ENCODE measurements at regions not wholly inside any gene's neighbourhood (a gene's known extent, or its start where the extent isn't known, plus 50 kb on each side); places are given as distances from the start of the nearest gene placed in this dataset.

DNA sequence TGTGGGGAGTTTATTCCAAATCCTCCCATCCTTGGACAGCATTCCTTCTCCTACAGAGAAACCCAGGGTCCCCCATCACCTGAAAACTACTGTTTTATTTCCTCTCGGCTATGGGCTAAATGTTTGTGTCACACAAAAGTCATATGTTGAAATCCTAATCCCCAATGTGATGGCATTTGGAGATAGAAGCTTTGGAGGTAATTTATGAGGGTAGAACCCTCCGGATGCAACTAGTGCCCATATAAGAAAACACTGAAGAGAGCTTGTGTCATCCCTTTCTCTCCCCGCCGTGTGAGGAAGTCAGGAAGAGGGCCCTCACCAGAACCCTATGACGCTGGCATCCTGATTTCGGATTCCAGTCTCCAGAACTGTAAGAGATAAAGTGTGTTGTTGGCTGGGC, 127.8 kb upstream of the NOCT start:
- H4K20me1 ChIP-seq (ENCODE audit: insufficient read depth, low read length), result no peaks in the 10 kb centered on the region
- no peak overlapping the region for H2AFZ ChIP-seq (ENCODE audit: insufficient read depth, low read depth, low read length, poor library complexity, severe bottlenecking)
- no peak overlapping the region for H3K27ac Mint-ChIP-seq
- no peaks in the 10 kb centered on the region for H3K4me1 ChIP-seq (ENCODE audit: control insufficient read depth in 1 of 2, insufficient read depth in 2 of 2, low read length in 2 of 2)
- H3K36me3 Mint-ChIP-seq, result peaks cover 0 to 2% of the 10 kb centered on the region in 2 donors
- no peaks in the 10 kb centered on the region for H3K27me3 ChIP-seq (ENCODE audit: control insufficient read depth in 2 of 2, insufficient read depth in 2 of 2, low read length in 2 of 2)
- H3K4me2 ChIP-seq (replicated peaks; ENCODE audit: extremely low read depth, low read length, poor library complexity, severe bottlenecking), result no peak overlapping the region
- H3K9me3 Mint-ChIP-seq, result peaks cover 0 to 13% (median 0%) of the 10 kb centered on the region in 7 donors
- H3K9ac ChIP-seq (ENCODE audit: insufficient read depth, low read length, poor library complexity, severe bottlenecking), result no peak overlapping the region
- TF ChIP-seq, protein P1, sequence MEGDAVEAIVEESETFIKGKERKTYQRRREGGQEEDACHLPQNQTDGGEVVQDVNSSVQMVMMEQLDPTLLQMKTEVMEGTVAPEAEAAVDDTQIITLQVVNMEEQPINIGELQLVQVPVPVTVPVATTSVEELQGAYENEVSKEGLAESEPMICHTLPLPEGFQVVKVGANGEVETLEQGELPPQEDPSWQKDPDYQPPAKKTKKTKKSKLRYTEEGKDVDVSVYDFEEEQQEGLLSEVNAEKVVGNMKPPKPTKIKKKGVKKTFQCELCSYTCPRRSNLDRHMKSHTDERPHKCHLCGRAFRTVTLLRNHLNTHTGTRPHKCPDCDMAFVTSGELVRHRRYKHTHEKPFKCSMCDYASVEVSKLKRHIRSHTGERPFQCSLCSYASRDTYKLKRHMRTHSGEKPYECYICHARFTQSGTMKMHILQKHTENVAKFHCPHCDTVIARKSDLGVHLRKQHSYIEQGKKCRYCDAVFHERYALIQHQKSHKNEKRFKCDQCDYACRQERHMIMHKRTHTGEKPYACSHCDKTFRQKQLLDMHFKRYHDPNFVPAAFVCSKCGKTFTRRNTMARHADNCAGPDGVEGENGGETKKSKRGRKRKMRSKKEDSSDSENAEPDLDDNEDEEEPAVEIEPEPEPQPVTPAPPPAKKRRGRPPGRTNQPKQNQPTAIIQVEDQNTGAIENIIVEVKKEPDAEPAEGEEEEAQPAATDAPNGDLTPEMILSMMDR (IDR thresholded peaks at IDR 0.05), result no peak
- no peak for DNase-seq
- H3K4me3 ChIP-seq (replicated peaks in 1 of 3; ENCODE audit: low read depth in 2 of 3, low read length in 3 of 3), result no peak overlapping the region
- no peak overlapping the region for H3K4me3 Mint-ChIP-seq
- H3K4me1 Mint-ChIP-seq, result peaks cover 2% of the 10 kb centered on the region
- H3K36me3 ChIP-seq (replicated peaks in 1 of 2; ENCODE audit: control insufficient read depth in 1 of 2, insufficient read depth in 2 of 2, low read length in 2 of 2), result no peaks in the 10 kb centered on the region
- no peak overlapping the region for H3K27ac ChIP-seq (ENCODE audit: low read depth in 1 of 2, low read length in 2 of 2)
- peaks cover 1 to 5% (median 2%) of the 10 kb centered on the region in 3 donors for H3K27me3 Mint-ChIP-seq (ENCODE audit: low read depth in 3 of 3)
- WGBS (ENCODE audit: insufficient coverage), result 100% methylated on average over 2 of the region's 6 CpGs
- H3K79me2 ChIP-seq (ENCODE audit: insufficient read depth, low read length), result no peaks in the 10 kb centered on the region
- intact Hi-C loops (cut with micrococcal nuclease), result no loop called here
- H3K9me3 ChIP-seq (replicated peaks in 1 of 2; ENCODE audit: control insufficient read depth in 1 of 2, insufficient read depth in 1 of 2, low read length in 2 of 2), result peaks cover 0 to 2% of the 10 kb centered on the region in 2 donors

DNA sequence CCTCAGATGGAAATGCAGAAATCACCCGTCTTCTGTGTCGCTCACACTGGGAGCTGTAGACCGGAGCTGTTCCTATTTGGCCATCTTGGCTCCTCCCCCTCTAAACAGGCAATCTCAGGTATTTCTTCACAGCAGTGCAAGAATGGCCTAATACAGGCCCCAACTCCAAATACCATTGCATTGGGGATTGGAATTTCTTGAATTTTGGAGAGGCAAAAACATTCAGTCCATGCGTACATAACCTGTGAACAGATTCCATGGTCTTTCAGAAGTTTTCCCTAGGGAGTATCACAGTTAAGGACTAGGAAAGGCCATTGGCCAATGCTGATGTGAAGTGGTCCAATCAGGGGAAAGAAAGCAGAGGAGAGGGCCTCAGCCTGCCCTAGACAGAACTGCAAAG, 128.2 kb upstream of the NOCT start:
- WGBS (ENCODE audit: insufficient coverage), result 100% methylated on average over 2 of the region's 4 CpGs
- Mint-ChIP-seq H3K4me3 (no peak overlapping the region), H3K9me3 (peaks cover 0 to 13% (median 0%) of the 10 kb centered on the region in 7 donors), H3K27me3 (ENCODE audit: low read depth in 3 of 3) (peaks cover 1 to 5% (median 2%) of the 10 kb centered on the region in 3 donors), H3K36me3 (peaks cover 0 to 2% of the 10 kb centered on the region in 2 donors), H3K4me1 (no peaks in the 10 kb centered on the region), H3K27ac (no peak overlapping the region)
- Histone ChIP-seq H3K9ac (ENCODE audit: insufficient read depth, low read length, poor library complexity, severe bottlenecking) (no peak overlapping the region), H3K9me3 (replicated peaks in 1 of 2; ENCODE audit: control insufficient read depth in 1 of 2, insufficient read depth in 1 of 2, low read length in 2 of 2) (peaks cover 0 to 2% of the 10 kb centered on the region in 2 donors), H3K27me3 (ENCODE audit: control insufficient read depth in 2 of 2, insufficient read depth in 2 of 2, low read length in 2 of 2) (no peaks in the 10 kb centered on the region), H3K4me1 (ENCODE audit: control insufficient read depth in 1 of 2, insufficient read depth in 2 of 2, low read length in 2 of 2) (no peaks in the 10 kb centered on the region), H3K4me3 (replicated peaks in 1 of 3; ENCODE audit: low read depth in 2 of 3, low read length in 3 of 3) (no peak overlapping the region), H3K79me2 (ENCODE audit: insufficient read depth, low read length) (no peaks in the 10 kb centered on the region), H4K20me1 (ENCODE audit: insufficient read depth, low read length) (no peaks in the 10 kb centered on the region), H3K36me3 (replicated peaks in 1 of 2; ENCODE audit: control insufficient read depth in 1 of 2, insufficient read depth in 2 of 2, low read length in 2 of 2) (no peaks in the 10 kb centered on the region), H3K27ac (ENCODE audit: low read depth in 1 of 2, low read length in 2 of 2) (no peak overlapping the region), H2AFZ (ENCODE audit: insufficient read depth, low read depth, low read length, poor library complexity, severe bottlenecking) (no peak overlapping the region), H3K4me2 (replicated peaks; ENCODE audit: extremely low read depth, low read length, poor library complexity, severe bottlenecking) (no peak overlapping the region)
- TF ChIP-seq, protein P1 (IDR thresholded peaks at IDR 0.05), result no peak
- intact Hi-C loops (cut with micrococcal nuclease), result no loop called here
- no peak for DNase-seq

Measured in CD14-positive monocyte (primary cell).